ENCODE measurements at regions not wholly inside any gene's neighbourhood (a gene's known extent, or its start where the extent isn't known, plus 50 kb on each side); places are given as distances from the start of the nearest gene placed in this dataset.

- TF ChIP-seq, protein P1, sequence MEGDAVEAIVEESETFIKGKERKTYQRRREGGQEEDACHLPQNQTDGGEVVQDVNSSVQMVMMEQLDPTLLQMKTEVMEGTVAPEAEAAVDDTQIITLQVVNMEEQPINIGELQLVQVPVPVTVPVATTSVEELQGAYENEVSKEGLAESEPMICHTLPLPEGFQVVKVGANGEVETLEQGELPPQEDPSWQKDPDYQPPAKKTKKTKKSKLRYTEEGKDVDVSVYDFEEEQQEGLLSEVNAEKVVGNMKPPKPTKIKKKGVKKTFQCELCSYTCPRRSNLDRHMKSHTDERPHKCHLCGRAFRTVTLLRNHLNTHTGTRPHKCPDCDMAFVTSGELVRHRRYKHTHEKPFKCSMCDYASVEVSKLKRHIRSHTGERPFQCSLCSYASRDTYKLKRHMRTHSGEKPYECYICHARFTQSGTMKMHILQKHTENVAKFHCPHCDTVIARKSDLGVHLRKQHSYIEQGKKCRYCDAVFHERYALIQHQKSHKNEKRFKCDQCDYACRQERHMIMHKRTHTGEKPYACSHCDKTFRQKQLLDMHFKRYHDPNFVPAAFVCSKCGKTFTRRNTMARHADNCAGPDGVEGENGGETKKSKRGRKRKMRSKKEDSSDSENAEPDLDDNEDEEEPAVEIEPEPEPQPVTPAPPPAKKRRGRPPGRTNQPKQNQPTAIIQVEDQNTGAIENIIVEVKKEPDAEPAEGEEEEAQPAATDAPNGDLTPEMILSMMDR (conservative IDR thresholded peaks at IDR 0.05; ENCODE audit: low read length) = no peak
- no peak for TF ChIP-seq EZH2phosphoT487 (IDR thresholded peaks at IDR 0.05; ENCODE audit: borderline replicate concordance)
Observed at GRCh38 chr15:98151096-98151495, 190.6 kb downstream of the ARRDC4 start.

All from Loucy (cell line).